ENCODE measurements at regions not wholly inside any gene's neighbourhood (a gene's known extent, or its start where the extent isn't known, plus 50 kb on each side); places are given as distances from the start of the nearest gene placed in this dataset.

- Mint-ChIP-seq H3K27ac (ENCODE audit: unreplicated experiment) (no peak overlapping the region), H3K4me3 (no peak overlapping the region), H3K36me3 (ENCODE audit: low read depth) (peaks cover 2% of the 10 kb centered on the region), H3K9me3 (peaks cover 5% of the 10 kb centered on the region), H3K27me3 (ENCODE audit: low read depth) (no peaks in the 10 kb centered on the region), H3K4me1 (no peaks in the 10 kb centered on the region)
- no peak for TF ChIP-seq CTCF (conservative IDR thresholded peaks at IDR 0.05)
- no peak for DNase-seq (ENCODE audit: low read depth, low spot score)
Measured at GRCh38 chr1:79603843-79604242, 597.3 kb upstream of the ADGRL4 start.

GRCh38 chr1:79599257-79599656 lies 592.7 kb upstream of the ADGRL4 start:
- no peak for TF ChIP-seq CTCF (conservative IDR thresholded peaks at IDR 0.05)
- peaks cover 5% of the 10 kb centered on the region for H3K9me3 Mint-ChIP-seq
- DNase-seq (ENCODE audit: low read depth, low spot score), result no peak
- H3K27ac Mint-ChIP-seq (ENCODE audit: unreplicated experiment), result no peak overlapping the region
- H3K4me3 Mint-ChIP-seq, result no peak overlapping the region
- H3K36me3 Mint-ChIP-seq (ENCODE audit: low read depth), result peaks cover 2% of the 10 kb centered on the region
- H3K27me3 Mint-ChIP-seq (ENCODE audit: low read depth), result no peaks in the 10 kb centered on the region
- no peaks in the 10 kb centered on the region for H3K4me1 Mint-ChIP-seq

GRCh38 chr1:79595931-79596330 lies 589.4 kb upstream of the ADGRL4 start:
- no peak for TF ChIP-seq CTCF (conservative IDR thresholded peaks at IDR 0.05)
- H3K4me1 Mint-ChIP-seq, result no peaks in the 10 kb centered on the region
- no peak overlapping the region for H3K4me3 Mint-ChIP-seq
- no peaks in the 10 kb centered on the region for H3K27me3 Mint-ChIP-seq (ENCODE audit: low read depth)
- H3K9me3 Mint-ChIP-seq, result peaks cover 3% of the 10 kb centered on the region
- H3K36me3 Mint-ChIP-seq (ENCODE audit: low read depth), result peaks cover 2% of the 10 kb centered on the region
- no peak overlapping the region for H3K27ac Mint-ChIP-seq (ENCODE audit: unreplicated experiment)
- no peak for DNase-seq (ENCODE audit: low read depth, low spot score)

- no peaks in the 10 kb centered on the region for H3K27me3 Mint-ChIP-seq (ENCODE audit: low read depth)
- no peaks in the 10 kb centered on the region for H3K36me3 Mint-ChIP-seq (ENCODE audit: low read depth)
- H3K4me1 Mint-ChIP-seq, result peaks cover under 1% of the 10 kb centered on the region
- H3K27ac Mint-ChIP-seq (ENCODE audit: unreplicated experiment), result no peak overlapping the region
- H3K4me3 Mint-ChIP-seq, result no peak overlapping the region
- no peaks in the 10 kb centered on the region for H3K9me3 Mint-ChIP-seq
- no peak for TF ChIP-seq CTCF (conservative IDR thresholded peaks at IDR 0.05)
- no peak for DNase-seq (ENCODE audit: low read depth, low spot score)
Measured at GRCh38 chr1:79594121-79594698, 587.7 kb upstream of the ADGRL4 start.

GRCh38 chr1:79592707-79593106 lies 586.2 kb upstream of the ADGRL4 start:
- H3K36me3 Mint-ChIP-seq (ENCODE audit: low read depth), result no peaks in the 10 kb centered on the region
- peaks cover 9% of the 10 kb centered on the region for H3K4me1 Mint-ChIP-seq
- H3K27me3 Mint-ChIP-seq (ENCODE audit: low read depth), result no peaks in the 10 kb centered on the region
- H3K9me3 Mint-ChIP-seq, result no peaks in the 10 kb centered on the region
- no peak overlapping the region for H3K4me3 Mint-ChIP-seq
- no peak for DNase-seq (ENCODE audit: low read depth, low spot score)
- H3K27ac Mint-ChIP-seq (ENCODE audit: unreplicated experiment), result no peak overlapping the region
- no peak for TF ChIP-seq CTCF (conservative IDR thresholded peaks at IDR 0.05)
